Esophagus squamous epithelium (tissue), 5 donors: ENCODE measurements at regions not wholly inside any gene's neighbourhood (a gene's known extent, or its start where the extent isn't known, plus 50 kb on each side); places are given as distances from the start of the nearest gene placed in this dataset.
"Not testable (repeated sequence)": the region's sequence is repeated elsewhere in the genome, so short reads cannot be mapped to it uniquely, and the experiment has no call there.

Experiments
- DNase-seq: peaks from one replicate; lab custom pipeline; 2025; lab: John Stamatoyannopoulos, UW
- H3K27ac ChIP-seq, 4 donors: fragments of 200-600 bp; sonication (generic); one replicate each; pipeline ENCODE4 v1.5.1; 2016 to 2019; ENCODE audit warnings: mild to moderate bottlenecking in 1 of 4
- H3K27me3 ChIP-seq, 4 donors: fragments of 200-600 bp; sonication (generic); 1 replicate in 3 of 4; 2 replicates in 1 of 4; pipeline versions ENCODE4 v1.5.1 to v1.6.0; 2017 to 2021; ENCODE audit warnings: antibody characterized with exemption in 1 of 4
- H3K36me3 ChIP-seq, 3 donors: fragments of 200-600 bp; sonication (generic); one replicate each; pipeline ENCODE4 v1.5.1; 2016 to 2019
- H3K4me1 ChIP-seq, 3 donors: fragments of 200-600 bp; sonication (generic); one replicate each; pipeline ENCODE4 v1.5.1; 2017 to 2019
- H3K4me3 ChIP-seq, 4 donors: fragments of 200-600 bp; sonication (generic); 1 replicate in 3 of 4; 2 replicates in 1 of 4; pipeline ENCODE4 v1.5.1; 2016 to 2019; ENCODE audit warnings: mild to moderate bottlenecking in 2 of 4, moderate library complexity in 1 of 4
- H3K9me3 ChIP-seq, 3 donors: fragments of 200-600 bp; sonication (generic); one replicate each; pipeline ENCODE4 v1.5.1; 2016 to 2019
- POLR2A ChIP-seq, 4 donors: fragments of 450-650 bp; IDR thresholded peaks; one replicate each; pipeline ENCODE4 v1.6.1; 2017; ENCODE audit warnings: antibody characterized with exemption in 4 of 4, mild to moderate bottlenecking in 4 of 4, moderate library complexity in 3 of 4
- WGBS, 2 donors: methylation state at CpG; one replicate each; pipeline ENCODE4 v1.1.5; 2018; 5-methylcytosine and 5-hydroxymethylcytosine counted together
- intact Hi-C: fragments of 100-400 bp; cut with DNase I; formaldehyde crosslinking; loops from one replicate; pipeline ENCODE4 v1.15.0; 2022
- TF ChIP-seq, protein P1 (sequence below), 6 experiments: fragments of 450-650 bp in 4 of 6; fragments of 200-600 bp in 2 of 6; sonication (generic) in 2 of 6; IDR thresholded peaks; one replicate each; pipeline ENCODE4 v1.5.1; 2016 to 2019; ENCODE audit warnings: antibody characterized with exemption in 6 of 6, mild to moderate bottlenecking in 4 of 6, moderate library complexity in 4 of 6
- donor health status: DM: yes; HTN: yes; CAD: no.

- Histone ChIP-seq H3K9me3 (no peaks in the 10 kb centered on the region), H3K4me1 (no peaks in the 10 kb centered on the region), H3K4me3 (no peak overlapping the region), H3K27ac (no peak overlapping the region), H3K36me3 (no peaks in the 10 kb centered on the region), H3K27me3 (peaks cover 0 to 16% (median 0%) of the 10 kb centered on the region in 4 donors)
- intact Hi-C loops, result no loop called here
- WGBS, 2 donors, result 78 to 83% methylated on average over 5 of the region's 5 CpGs
- DNase-seq, result no peak
- no peak for TF ChIP-seq POLR2A (IDR thresholded peaks at IDR 0.05)
- TF ChIP-seq, protein P1, sequence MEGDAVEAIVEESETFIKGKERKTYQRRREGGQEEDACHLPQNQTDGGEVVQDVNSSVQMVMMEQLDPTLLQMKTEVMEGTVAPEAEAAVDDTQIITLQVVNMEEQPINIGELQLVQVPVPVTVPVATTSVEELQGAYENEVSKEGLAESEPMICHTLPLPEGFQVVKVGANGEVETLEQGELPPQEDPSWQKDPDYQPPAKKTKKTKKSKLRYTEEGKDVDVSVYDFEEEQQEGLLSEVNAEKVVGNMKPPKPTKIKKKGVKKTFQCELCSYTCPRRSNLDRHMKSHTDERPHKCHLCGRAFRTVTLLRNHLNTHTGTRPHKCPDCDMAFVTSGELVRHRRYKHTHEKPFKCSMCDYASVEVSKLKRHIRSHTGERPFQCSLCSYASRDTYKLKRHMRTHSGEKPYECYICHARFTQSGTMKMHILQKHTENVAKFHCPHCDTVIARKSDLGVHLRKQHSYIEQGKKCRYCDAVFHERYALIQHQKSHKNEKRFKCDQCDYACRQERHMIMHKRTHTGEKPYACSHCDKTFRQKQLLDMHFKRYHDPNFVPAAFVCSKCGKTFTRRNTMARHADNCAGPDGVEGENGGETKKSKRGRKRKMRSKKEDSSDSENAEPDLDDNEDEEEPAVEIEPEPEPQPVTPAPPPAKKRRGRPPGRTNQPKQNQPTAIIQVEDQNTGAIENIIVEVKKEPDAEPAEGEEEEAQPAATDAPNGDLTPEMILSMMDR (IDR thresholded peaks at IDR 0.05), result no peak
Observed at GRCh38 chr9:21720758-21721157, 81.7 kb upstream of the MTAP start.

- intact Hi-C loops, result not testable (repeated sequence)
Observed at GRCh38 chr9:21727411-21727810, 75.0 kb upstream of the MTAP start.

DNA sequence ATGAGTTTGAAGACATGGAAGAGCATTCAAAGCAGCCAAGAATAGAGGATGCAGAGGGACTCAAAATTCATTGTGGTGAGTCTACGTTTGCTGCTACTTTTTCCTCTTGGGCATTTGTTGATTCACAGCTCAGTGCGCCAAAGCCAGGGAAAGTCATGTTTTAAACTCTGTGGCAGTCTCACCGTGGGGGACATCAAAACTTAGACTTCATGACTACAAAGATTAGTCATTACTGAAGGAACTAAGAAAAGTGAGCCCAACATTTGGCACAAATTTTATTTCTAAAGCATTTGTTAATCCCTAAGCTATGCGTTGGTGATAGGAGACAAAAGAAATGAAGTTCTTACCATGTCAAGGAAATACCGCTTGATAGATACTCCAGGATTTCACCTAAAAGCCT, 73.7 kb upstream of the MTAP start:
- no peaks in the 10 kb centered on the region for H3K36me3 ChIP-seq
- H3K27me3 ChIP-seq, result peaks cover 0 to 3% (median 0%) of the 10 kb centered on the region in 4 donors
- H3K9me3 ChIP-seq, result no peaks in the 10 kb centered on the region
- DNase-seq, result no peak
- intact Hi-C loops, result no loop called here
- 30 to 38% methylated on average over 5 of the region's 5 CpGs for WGBS, 2 donors
- H3K4me1 ChIP-seq, result peaks cover 0 to 9% (median 0%) of the 10 kb centered on the region in 3 donors
- TF ChIP-seq POLR2A (IDR thresholded peaks at IDR 0.05), result no peak
- TF ChIP-seq, protein P1 (IDR thresholded peaks at IDR 0.05), result no peak
- H3K27ac ChIP-seq, result no peak overlapping the region
- no peak overlapping the region for H3K4me3 ChIP-seq

More at GRCh38 chr9:21727411-21727810, 75.0 kb upstream of the MTAP start:
- not testable (repeated sequence) for H3K27me3 ChIP-seq, H3K9me3 ChIP-seq, H3K36me3 ChIP-seq, H3K4me1 ChIP-seq, DNase-seq, H3K27ac ChIP-seq, H3K4me3 ChIP-seq
- WGBS, 2 donors, result 79 to 81% methylated on average over 7 to 9 of the region's 9 CpGs

DNA sequence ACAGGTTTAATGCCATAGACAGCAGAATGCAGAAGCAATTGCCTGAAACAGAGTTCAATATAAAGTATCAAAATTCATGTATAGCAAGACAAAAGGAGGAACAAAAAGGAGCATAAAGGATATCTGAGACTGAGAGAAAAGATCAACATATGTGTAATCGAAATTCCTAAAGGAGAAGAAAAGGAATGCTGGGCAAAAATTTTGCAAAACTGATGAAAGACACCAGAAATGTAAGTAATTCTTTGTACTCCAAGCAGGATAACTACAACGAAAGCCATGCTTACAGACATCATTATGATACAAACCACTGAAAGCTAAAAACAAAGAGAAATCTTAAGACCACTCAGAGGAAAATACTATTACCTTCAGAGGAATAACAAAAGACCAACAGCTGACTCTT, 72.8 kb upstream of the MTAP start:
- intact Hi-C loops, result no loop called here
- no peak for TF ChIP-seq POLR2A (IDR thresholded peaks at IDR 0.05)
- TF ChIP-seq, protein P1 (IDR thresholded peaks at IDR 0.05), result no peak
- Histone ChIP-seq H3K4me3 (no peak overlapping the region), H3K27me3 (no peaks in the 10 kb centered on the region), H3K36me3 (no peaks in the 10 kb centered on the region), H3K9me3 (no peaks in the 10 kb centered on the region), H3K27ac (no peak overlapping the region), H3K4me1 (peaks cover 0 to 9% (median 0%) of the 10 kb centered on the region in 3 donors)
- no peak for DNase-seq
- WGBS, 2 donors, result 50 to 87% methylated on average over 2 of the region's 2 CpGs

DNA sequence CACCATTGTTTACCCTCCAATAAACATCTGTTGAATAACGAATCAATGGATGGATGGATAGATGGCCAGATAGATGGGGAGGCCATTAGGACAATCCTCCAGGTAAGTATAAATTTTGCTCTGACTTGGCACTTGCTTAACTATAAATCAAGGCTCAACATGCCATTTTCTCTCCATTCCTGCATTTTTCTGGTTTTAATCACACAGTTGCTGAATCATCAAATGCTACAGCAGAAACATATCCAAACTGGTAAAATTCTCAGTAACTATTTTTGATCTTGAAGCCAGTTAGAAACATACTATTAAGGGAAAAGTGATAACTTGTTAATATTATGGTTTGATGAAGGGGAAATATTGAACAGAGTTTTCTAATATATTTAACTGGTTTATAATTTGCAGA, 71.5 kb upstream of the MTAP start:
- 64 to 71% methylated on average over 1 of the region's 1 CpG for WGBS, 2 donors
- intact Hi-C loops, result no loop called here

More for the DNA sequence above, 71.5 kb upstream of the MTAP start:
- Histone ChIP-seq H3K27me3 (no peaks in the 10 kb centered on the region), H3K4me3 (no peak overlapping the region), H3K27ac (no peak overlapping the region), H3K9me3 (no peaks in the 10 kb centered on the region), H3K36me3 (no peaks in the 10 kb centered on the region), H3K4me1 (peaks cover 0 to 9% (median 0%) of the 10 kb centered on the region in 3 donors)
- DNase-seq, result no peak
- TF ChIP-seq, protein P1 (IDR thresholded peaks at IDR 0.05), result no peak
- no peak for TF ChIP-seq POLR2A (IDR thresholded peaks at IDR 0.05)
